KG1 (cell line): ENCODE measurements at regions not wholly inside any gene's neighbourhood (a gene's known extent, or its start where the extent isn't known, plus 50 kb on each side); places are given as distances from the start of the nearest gene placed in this dataset.
A peak's percentile ranks its signal among the peaks of the same experiment; 100 is the strongest.
"Not testable (repeated sequence)": the region's sequence is repeated elsewhere in the genome, so short reads cannot be mapped to it uniquely, and the experiment has no call there.

ENCODE experiments used
- DNase-seq: peaks from one replicate; lab custom pipeline; 2025; lab: John Stamatoyannopoulos, UW

DNA sequence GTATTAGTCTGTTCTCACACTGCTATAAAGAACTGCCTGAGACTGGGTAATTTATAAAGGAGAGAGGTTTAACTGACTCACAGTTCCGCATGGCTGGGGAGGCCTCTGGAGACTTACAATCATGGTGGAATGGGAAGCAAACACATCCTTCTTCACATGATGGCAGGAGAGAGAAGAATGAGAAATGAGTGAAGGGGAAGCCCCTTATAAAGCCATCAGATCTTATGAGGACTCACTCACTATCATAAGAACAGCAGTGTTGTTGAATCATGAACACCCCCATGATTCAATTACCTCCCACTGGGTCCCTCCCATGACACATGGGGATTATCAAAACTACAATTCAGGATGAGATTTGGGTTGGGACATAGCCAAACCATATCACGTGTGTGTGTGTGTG is 1764.4 kb upstream of the SEL1L start:
- not testable (repeated sequence) for DNase-seq

DNA sequence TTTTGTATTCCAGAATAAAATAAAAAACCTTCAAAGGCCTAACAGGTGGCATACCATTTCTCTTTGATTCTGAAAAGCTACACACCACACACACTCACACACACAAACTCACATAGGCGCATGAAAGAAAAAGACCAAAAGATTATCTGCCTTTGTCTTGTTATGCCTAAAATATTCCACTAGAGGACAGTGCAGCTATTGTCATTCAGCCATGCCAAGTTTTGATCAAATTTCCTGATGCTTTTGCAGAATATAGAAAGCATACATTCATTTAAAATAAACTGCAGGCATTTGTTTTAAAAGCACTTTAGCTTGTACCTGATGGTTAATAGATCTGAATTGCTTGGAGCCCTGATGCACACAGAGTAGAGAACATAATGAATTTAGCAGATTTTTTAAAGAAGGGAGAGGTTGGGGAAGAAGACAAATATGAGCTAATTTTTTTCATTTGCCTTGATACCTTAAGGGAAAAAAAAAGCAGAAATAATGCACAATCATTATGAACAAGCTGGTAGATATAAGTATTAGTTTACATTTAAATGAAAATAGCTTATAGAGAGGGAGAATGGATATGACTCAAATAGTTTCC is 1766.9 kb upstream of the SEL1L start:
- peak; percentile 48 for DNase-seq

DNA sequence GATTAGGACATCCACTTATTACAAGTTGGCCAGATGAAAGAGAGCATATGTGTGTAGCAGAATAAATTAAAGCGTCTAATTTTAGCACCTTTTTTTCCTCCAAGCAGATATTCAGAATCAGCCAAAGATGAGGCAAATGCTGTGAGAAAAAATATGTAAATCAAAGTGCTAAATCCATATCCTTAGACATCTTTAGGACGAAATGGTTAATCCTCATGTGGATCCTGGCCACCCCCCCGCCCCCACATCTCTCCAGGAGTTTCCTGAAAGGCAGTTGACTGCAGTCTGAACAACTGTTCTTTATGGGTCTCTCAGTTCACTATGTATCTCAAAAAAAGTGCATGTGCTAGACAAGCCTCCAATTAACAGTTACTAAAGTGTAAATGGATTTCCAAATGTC is 1768.1 kb upstream of the SEL1L start:
- DNase-seq: no peak

DNA sequence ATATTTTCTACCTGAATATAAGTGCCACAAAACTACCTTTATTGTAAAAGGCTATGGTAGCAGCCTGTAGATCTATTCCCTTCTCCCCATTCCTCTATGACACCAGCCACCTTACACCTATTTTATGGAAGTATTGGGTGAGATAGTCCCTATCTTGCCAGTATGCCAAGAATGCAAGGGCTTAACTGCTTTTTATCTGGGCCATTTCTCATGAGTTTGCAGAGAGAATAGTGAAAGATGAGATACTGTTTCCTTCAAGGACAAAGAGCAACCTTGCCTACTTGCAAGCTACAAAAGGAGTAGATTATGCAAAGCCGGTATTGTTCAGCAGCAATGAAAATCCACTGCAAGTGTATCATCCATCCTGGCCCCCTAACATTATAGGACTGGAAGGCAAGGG is 1775.6 kb upstream of the SEL1L start:
- no peak for DNase-seq

DNA sequence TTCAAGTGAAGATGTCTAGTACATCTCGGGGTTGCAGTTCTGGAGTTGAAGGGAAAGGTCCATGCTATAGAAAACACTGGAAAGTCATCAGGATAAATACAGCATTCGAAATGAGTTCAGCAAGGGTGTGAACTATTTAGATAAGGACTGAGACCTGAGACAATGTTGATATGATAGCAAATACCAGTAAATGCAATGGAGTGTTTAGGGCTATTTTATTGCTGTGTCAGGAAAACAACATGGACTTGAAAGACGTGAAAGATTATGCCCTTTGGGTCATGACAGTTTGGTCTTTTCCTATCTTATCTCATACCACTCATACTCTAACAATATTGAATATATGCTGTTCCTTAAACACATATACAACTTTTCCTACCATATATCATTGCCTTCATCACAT is 1776.2 kb upstream of the SEL1L start:
- no peak for DNase-seq

DNA sequence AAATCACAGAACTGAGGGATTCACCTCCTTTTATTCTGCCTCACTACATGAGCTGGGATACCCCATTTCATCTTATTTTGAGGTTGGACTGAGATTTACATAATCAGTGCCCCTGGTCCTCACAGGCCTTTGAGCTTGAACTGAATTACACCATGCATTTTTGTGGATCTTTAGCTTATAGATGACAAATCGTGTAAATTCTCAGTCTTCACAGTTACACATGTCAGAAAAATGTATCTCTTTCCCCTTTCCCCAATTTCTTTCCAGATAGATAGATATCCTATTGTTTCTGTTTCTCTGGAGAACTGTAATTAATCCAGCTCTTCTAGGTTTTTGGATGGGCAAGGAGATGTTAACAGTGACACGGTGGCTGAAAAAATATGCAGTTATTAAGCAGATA is 1778.9 kb upstream of the SEL1L start:
- no peak for DNase-seq

DNA sequence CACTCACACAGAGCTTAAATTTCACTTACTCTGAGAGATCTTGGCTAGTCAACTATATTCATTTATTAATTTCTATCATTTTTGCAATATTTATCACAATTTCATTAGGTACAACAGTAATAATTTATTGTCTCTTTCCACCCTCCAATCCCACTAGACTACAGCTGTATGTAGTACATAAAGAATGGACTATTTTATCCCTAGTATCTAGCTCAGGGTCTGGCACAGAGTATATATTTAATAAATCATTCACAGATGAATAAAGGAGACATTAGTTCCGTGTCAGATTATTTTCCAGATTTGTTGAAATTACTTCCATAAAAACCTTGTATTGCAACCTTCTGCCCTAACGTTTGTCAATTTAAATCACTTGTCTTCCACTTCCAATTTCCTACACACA is 1781.1 kb upstream of the SEL1L start:
- no peak for DNase-seq

DNA sequence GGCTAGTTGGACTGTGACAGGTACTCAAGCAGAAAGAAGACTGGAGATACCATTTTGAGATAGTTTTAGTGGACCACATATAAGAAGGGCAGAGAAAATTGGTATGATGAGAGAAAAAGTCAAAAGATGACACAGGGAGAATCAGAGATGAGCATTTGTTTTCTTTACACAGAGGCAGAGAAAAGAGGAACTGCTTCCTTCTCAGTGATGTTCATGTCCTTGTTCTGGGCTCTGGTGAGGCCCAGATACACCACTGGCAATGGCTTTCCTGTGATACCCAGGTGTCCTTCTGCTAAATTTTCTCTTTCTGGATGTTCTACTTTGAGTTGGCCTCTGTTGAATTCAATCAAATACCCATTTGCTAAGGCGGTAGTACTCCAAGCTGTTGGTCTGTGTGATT is 1782.7 kb upstream of the SEL1L start:
- no peak for DNase-seq

DNA sequence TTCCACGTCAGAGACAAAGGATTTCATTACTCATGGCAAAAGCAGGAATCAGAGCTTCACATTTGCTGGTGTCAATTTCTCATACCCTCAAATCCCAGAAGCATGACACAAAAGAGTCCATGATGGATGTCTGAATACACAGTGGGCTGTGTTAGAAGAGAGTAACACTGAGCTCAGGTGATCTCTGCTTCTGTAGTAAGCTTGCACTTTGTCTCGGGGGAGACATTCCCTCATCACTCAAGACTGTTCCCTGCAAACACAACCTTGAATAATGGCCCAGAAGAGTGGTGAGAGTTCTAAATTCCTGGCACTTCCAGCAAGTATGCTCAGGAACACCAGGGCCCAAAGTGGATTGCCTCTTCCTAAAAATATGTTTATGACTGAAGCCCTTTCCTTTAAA is 1787.2 kb upstream of the SEL1L start:
- no peak for DNase-seq

DNA sequence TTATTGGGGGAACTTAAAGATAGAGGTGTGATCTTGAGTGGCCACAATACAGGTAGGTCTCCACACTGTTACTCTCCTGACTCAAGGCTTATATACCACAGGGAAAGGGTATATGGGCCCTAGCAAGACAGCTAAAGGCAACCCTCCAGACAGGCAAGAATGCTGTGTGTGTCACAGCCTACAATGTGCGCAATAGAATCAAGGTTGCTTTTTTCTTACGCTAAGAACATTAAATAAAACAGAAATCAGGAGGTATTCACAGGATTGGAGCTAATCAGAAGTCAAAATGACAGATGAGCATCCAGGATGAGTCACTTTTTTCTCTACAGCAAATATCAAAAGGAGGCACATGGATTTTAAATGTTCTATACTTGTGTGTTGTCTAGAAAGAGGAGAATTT is 1797.9 kb upstream of the SEL1L start:
- DNase-seq: no peak

DNA sequence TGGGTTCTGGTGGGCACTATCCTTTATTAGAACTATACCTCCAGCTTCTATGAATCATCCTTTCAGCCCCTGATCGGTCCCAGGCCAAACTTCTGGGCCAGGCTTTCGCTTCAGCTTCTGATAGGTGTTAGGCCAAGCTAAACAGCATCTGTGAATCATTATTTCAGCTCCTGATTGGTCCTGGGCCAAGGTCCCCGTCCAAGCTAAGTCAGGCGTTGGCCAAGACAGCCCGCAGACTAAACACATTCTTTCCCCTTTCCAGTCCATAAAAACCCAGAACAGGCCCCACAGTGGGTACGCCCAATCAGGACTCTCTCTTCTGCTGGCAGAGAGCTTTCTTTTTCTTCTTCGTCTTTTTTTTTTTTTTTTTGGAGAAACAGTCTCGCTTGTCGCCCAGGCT is 1808.9 kb upstream of the SEL1L start:
- DNase-seq: no peak

DNA sequence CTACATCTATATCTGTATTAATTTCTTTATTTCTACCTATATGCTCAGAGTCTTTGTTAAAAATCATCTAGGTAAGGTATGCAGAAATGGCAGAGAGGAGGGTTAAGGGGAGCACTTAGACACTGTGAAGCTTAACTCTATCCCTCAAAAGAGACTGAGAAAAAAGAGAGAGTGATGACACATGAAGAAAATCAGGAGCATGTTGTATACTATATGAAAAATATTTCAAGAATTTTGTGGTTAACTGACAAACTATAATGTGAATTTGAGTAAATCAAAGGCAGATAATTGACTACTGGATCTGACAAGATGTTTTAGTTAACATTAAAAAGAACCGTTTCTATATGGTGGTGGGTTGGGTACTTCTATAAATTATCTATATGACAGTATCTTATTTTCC is 1814.2 kb upstream of the SEL1L start:
- DNase-seq: no peak

DNA sequence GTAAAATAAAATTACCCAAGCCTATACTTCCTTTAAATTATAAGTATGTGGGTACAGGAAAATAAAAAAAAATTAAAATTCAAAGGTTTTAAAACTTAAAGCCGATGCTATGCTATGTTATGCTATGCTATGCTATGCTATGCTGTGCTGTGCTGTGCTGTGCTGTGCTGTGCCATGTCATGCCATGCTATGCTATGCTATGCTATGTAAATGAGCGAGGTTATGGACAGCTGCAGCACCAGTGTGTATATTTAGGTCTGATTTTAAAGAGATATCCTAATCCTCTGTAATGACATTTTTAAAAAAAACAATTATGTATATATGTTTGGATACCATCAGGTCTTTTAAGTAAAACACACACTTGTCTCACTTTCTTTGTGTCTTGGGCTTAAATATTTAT is 1822.0 kb upstream of the SEL1L start:
- DNase-seq: no peak

DNA sequence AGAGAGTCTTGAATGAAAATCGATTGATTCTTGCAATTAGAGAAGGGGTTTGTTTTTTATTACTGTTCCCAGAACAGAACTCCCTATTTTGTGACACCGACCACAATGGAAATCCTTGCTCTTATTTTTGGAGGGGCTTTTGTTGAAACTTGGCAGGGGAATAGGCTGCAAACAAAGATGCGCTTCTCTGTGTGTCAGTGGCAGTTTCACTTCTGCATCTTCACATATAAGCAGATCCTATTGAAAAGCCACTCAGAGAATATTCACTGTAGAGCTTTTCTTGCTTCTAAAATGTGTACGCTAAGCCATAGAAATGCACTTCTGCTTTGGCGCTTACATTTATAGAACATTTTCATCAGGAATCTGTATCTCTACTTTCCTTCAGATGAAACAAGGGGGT is 1822.4 kb upstream of the SEL1L start:
- no peak for DNase-seq

DNA sequence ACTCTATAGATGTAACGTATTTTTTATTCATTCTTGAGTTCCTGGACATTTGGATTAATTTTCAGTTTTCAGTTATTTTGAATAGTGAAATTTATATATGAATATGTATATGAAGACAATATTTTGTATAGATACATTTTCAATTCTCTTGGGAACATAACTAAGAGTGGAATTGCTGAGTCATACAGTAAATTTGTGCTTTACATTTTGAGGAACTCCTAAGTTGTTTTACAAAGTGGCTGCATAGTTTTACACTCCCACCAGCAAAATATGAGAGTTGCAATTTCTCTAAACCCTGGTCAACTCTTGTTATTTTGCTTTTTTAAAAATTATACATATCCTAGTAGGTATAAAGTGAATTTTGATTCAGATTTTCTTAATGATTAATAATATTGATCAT is 1838.6 kb upstream of the SEL1L start:
- no peak for DNase-seq

DNA sequence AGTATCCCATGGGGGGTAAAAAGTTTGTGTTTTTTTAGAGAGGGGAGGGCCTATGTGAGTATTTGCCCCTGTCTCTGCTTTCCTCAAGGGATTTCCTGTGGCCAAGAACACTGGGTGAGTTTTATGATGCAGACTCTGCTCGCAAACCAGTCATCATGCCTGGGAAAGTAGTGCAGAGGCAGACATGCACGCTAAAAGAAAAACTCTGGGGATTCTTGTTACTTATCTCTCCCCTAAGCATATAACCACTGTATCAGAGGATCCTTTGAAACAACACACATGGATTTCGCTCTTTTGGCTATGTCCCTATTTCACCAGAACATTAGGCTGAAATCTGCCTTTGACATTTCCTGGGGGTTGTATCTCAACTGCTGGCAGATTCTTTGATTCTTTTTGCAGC is 1845.8 kb upstream of the SEL1L start:
- DNase-seq: no peak

DNA sequence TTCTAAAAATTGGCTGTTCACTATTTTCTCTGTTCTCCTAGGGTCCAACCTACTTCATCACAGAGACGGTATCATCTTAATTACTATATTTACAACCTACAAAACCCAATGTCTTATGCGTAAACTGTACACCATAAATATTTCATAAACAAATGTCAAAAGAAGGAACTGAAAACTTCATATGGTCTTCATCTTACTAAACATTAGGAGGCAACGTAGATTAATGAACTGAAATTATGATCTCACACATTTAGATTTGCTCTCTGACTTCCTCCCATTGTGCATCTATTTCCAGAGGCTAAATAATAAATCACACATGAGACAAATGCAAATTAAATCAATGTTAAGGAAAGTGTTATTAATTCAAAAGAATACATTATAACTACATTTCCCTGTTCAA is 1850.6 kb upstream of the SEL1L start:
- DNase-seq: no peak

DNA sequence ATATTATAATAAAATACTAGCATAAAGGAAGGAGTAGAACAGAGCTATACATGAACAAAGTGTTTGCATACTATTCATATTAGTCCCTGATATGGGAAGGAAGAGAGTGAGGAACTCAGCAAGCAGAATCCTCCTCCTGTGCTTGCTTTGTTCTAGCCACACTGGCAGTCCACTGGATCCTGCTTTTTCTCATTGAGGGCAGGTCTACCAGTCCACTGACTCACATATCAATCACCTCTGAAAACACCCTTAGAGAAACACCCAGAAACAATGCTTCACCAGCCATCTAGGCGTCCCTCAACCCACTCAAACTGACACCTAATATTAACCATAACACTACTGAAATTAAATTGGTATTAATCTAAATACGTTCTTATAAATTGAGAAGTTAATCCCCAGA is 1861.7 kb upstream of the SEL1L start:
- no peak for DNase-seq

DNA sequence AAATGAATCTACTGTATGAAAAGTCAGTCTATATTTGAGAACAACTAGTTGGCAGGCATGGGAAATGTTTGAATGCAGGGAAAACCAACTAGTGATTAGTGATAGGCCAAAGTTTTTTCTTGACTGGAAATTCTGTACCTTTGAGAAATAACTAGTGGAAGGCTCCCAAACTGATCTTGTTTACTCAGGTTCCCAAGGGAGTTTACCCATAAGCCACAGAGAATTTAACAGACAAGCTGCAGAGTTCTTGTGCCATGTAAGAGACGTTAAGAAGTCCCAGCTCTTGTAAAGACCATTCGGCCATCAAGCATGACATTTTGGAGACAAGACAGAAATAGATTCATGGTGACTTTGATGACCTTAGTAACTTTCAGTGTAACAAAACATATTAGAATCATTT is 1882.8 kb upstream of the SEL1L start:
- no peak for DNase-seq

DNA sequence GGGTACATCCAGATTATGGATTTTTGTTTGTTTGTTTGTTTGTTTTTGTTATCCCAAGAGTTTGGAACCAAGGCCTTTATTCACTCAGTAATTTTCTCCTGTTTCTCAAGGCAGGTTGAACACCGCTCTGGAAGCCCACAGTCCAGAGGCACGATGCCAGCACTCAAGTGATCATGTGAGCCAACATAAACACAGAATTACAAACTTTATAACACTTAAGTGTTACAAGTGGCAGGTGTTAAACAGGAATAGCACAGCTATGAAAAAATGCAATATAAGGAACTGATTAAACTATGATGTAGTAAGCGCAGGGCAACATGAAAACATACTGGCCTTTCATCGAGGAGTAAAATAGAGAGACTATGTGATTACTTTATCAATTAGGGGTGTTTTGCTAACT is 1885.8 kb upstream of the SEL1L start:
- DNase-seq: no peak

DNA sequence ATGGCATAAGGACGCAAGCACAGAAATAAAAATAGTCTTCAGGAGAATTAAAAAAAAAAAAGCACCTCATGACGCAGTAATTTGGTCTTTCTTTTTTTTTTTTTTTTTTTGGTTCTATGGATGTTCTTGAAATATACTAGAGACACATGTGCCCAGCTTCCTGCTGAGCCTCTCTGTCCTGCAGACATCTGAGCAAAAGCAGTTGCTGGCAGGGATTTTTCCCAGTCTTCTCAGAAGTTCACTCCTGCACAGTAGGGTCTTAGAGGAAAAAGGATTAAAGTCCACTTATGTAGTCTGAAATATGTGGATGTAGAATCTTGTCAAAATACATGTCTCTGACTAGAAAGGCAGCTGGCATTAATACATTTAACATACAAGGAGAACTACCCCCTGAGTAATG is 1888.1 kb upstream of the SEL1L start:
- no peak for DNase-seq

DNA sequence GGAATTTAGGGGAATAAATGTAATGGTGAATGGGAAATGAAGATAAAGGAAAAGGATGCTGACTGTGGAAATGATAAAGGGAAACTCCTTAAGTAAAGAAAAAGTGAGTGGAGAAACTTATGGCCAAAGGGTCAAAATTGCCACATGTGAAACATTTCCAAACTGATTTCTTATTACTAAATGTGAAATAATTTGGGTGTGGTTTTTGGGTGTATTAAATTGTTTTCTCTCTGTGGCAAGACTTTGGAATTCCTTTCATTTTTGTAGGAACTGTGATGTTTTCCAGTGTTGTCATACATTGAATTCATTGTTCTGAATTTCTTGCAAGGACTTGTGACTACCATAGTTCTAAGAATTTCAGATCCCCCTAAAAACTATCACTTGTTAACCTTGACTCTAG is 1891.5 kb upstream of the SEL1L start:
- DNase-seq: no peak

DNA sequence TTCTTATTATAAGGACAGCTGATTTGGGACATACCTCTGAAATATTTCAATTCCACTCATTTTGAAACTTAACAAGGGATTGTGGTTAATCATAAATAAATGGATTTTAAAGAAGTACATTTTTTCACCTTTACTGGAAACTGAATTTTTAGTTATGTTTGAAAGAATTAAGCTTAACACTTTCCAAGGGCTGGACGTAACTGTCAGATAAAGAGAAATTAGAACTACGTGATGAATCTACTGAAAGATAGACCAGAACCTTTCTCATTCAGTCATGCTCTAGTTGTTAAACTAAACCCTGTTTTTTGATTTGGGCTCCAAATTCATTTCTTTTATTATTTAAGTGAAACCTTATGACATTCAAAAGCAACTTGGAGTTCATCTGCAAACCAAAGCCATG is 1892.1 kb upstream of the SEL1L start:
- no peak for DNase-seq

DNA sequence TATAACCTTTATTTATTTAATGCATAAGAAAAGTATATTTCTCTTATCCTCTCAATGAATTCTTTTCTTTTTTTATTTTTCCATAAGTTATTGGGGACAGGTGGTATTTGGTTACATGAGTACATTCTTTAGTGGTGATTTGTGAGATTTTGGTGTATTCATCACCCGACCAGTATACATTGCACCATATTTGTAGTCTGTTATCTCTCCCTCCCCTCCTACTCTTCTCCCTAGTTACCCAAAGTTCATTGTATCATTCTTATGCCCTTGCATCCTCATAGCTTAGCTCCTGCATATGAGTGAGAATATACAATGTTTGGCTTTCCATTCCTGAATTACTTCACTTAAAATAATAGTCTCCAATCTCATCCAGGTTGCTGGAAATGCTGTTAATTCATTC is 1900.0 kb upstream of the SEL1L start:
- DNase-seq: no peak

DNA sequence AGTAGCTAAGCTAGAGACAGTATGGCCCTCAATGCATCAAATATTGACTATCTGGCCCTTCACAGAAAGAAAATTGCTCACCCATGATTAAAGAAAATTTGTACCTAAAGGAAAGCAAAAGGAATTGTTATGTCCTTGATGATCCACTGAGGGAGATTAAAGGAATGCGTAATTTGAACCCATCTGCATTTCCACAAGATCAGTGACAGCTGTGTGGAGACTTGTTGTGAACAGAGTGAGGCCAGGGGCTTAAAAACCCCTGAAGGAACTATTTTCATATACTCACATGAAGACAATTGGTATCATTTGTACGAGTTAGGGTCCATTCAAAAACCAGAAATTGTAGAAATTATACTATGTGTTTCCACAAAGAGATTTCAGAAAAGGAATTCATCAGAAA is 1908.1 kb upstream of the SEL1L start:
- DNase-seq: no peak
